ENCODE measurements at regions not wholly inside any gene's neighbourhood (a gene's known extent, or its start where the extent isn't known, plus 50 kb on each side); places are given as distances from the start of the nearest gene placed in this dataset.
A peak's percentile ranks its signal among the peaks of the same experiment; 100 is the strongest.

- TF ChIP-seq CTCF (conservative IDR thresholded peaks at IDR 0.05; ENCODE audit: control insufficient read depth, insufficient read depth, low read depth, low read length) = no peak
- no peak overlapping the region for H3K4me3 ChIP-seq (ENCODE audit: control insufficient read depth, low read depth, low read length)
- DNase-seq (ENCODE audit: low read depth) = no peak
These were observed 467.4 kb upstream of the ID4 start for GRCh38 chr6:19369785-19370184.

- DNase-seq (ENCODE audit: low read depth) = no peak
- no peak for TF ChIP-seq CTCF (conservative IDR thresholded peaks at IDR 0.05; ENCODE audit: control insufficient read depth, insufficient read depth, low read depth, low read length)
- no peak overlapping the region for H3K4me3 ChIP-seq (ENCODE audit: control insufficient read depth, low read depth, low read length)
These were observed 466.3 kb upstream of the ID4 start for GRCh38 chr6:19370831-19371230.

DNA sequence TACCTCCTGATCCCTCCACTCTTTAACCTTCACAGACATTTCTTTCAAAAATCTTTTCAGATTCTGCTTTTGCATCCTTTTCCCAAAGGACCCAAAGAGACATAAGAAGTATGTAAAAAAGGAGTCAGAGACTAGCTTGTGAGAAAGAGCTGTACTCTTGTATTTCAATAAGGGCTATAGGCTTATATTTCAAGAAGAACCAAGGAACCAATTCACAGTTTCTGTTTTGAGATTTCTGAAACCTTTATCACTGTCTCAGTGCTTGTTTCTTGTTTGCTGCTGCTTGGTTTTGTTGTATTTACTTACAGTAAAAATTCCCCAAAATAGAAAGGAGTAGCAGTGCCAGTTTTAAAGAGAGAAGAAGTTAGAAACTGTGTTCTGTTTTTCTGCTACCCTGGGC is 461.6 kb upstream of the ID4 start:
- no peak overlapping the region for H3K4me3 ChIP-seq (ENCODE audit: control insufficient read depth, low read depth, low read length)
- TF ChIP-seq CTCF (conservative IDR thresholded peaks at IDR 0.05; ENCODE audit: control insufficient read depth, insufficient read depth, low read depth, low read length) = no peak
- no peak for DNase-seq (ENCODE audit: low read depth)

- DNase-seq (ENCODE audit: low read depth) = no peak
- TF ChIP-seq CTCF (conservative IDR thresholded peaks at IDR 0.05; ENCODE audit: control insufficient read depth, insufficient read depth, low read depth, low read length) = no peak
- H3K4me3 ChIP-seq (ENCODE audit: control insufficient read depth, low read depth, low read length) = no peak overlapping the region
These were observed 459.4 kb upstream of the ID4 start for GRCh38 chr6:19377722-19378121.

GRCh38 chr6:19380293-19380692 is 456.9 kb upstream of the ID4 start:
- DNase-seq (ENCODE audit: low read depth) = peak; percentile 71
- TF ChIP-seq CTCF (conservative IDR thresholded peaks at IDR 0.05; ENCODE audit: control insufficient read depth, insufficient read depth, low read depth, low read length) = no peak
- H3K4me3 ChIP-seq (ENCODE audit: control insufficient read depth, low read depth, low read length) = no peak overlapping the region

- no peak for DNase-seq (ENCODE audit: low read depth)
- no peak overlapping the region for H3K4me3 ChIP-seq (ENCODE audit: control insufficient read depth, low read depth, low read length)
- no peak for TF ChIP-seq CTCF (conservative IDR thresholded peaks at IDR 0.05; ENCODE audit: control insufficient read depth, insufficient read depth, low read depth, low read length)
These were observed 454.5 kb upstream of the ID4 start for GRCh38 chr6:19382676-19383075.

DNA sequence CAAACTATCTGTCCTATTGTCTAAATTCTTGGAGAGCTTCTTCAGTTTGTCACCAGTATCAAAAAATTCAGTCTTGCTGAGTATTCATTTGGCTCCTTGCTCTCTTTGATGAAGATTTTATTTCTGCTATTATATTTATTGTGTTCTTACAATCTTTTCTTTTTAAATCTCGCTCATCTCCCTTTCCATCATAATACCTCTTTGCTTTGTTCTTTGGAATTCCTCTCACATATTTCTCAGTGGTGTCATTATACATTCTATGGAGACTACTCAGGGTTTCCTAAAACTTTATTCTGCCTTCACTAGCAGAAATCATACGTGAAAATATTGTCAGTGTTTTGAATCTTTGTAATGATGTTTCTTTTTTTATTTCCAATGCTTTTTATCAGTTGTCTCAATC is 445.2 kb upstream of the ID4 start:
- no peak for DNase-seq (ENCODE audit: low read depth)

More for the DNA sequence above, 445.2 kb upstream of the ID4 start:
- H3K4me3 ChIP-seq (ENCODE audit: control insufficient read depth, low read depth, low read length) = no peak overlapping the region
- no peak for TF ChIP-seq CTCF (conservative IDR thresholded peaks at IDR 0.05; ENCODE audit: control insufficient read depth, insufficient read depth, low read depth, low read length)

Data from fibroblast of mammary gland (primary cell).